Ectodermal cell (in vitro differentiated cells): ENCODE measurements at regions not wholly inside any gene's neighbourhood (a gene's known extent, or its start where the extent isn't known, plus 50 kb on each side); places are given as distances from the start of the nearest gene placed in this dataset.
"Not testable (repeated sequence)": the region's sequence is repeated elsewhere in the genome, so short reads cannot be mapped to it uniquely, and the experiment has no call there.

Experiments used
- H3K27ac ChIP-seq: 2 replicates; pipeline ENCODE4 v1.7.0; 2013; ENCODE audit warnings: mild to moderate bottlenecking, low read depth, low read length; ENCODE audit not compliant: insufficient read depth, poor library complexity, severe bottlenecking
- H3K27me3 ChIP-seq: 2 replicates; pipeline ENCODE4 v1.7.0; 2013; ENCODE audit warnings: mild to moderate bottlenecking, low read length; ENCODE audit not compliant: insufficient read depth, control insufficient read depth, poor library complexity, severe bottlenecking
- H3K36me3 ChIP-seq: one replicate; pipeline ENCODE4 v1.7.0; 2013; ENCODE audit warnings: low read length; ENCODE audit not compliant: control insufficient read depth, insufficient read depth
- H3K4me1 ChIP-seq: one replicate; pipeline ENCODE4 v1.7.0; 2013; ENCODE audit warnings: low read length; ENCODE audit not compliant: control insufficient read depth, insufficient read depth
- H3K4me3 ChIP-seq: 2 replicates; pipeline ENCODE4 v1.7.0; 2013; ENCODE audit warnings: low read depth, low read length, control low read depth; ENCODE audit not compliant: insufficient read depth
- H3K9me3 ChIP-seq: 2 replicates; pipeline ENCODE4 v1.7.0; 2013; ENCODE audit warnings: mild to moderate bottlenecking, low read length, moderate library complexity; ENCODE audit not compliant: control insufficient read depth
- WGBS, 2 experiments: methylation state at CpG; one replicate each; pipeline ENCODE4 v1.1.7; 2013; ENCODE audit warnings: missing lambda C conversion rate in 2 of 2; 5-methylcytosine and 5-hydroxymethylcytosine counted together

- H3K9me3 ChIP-seq: peaks cover 5% of the 10 kb centered on the region
- no peak overlapping the region for H3K27ac ChIP-seq
- H3K36me3 ChIP-seq: no peaks in the 10 kb centered on the region
- WGBS, 2 experiments: 74 to 80% methylated on average over 1 of the region's 1 CpG
- H3K4me3 ChIP-seq: no peak overlapping the region
- no peaks in the 10 kb centered on the region for H3K27me3 ChIP-seq
- no peaks in the 10 kb centered on the region for H3K4me1 ChIP-seq
These were observed 361.4 kb downstream of the CHL1 start for GRCh38 chr3:557972-558371.

GRCh38 chr3:567488-568185 is 371.1 kb downstream of the CHL1 start:
- H3K9me3 ChIP-seq: no peaks in the 10 kb centered on the region
- H3K27me3 ChIP-seq: no peaks in the 10 kb centered on the region
- 71 to 93% methylated on average over 2 to 3 of the region's 5 CpGs for WGBS, 2 experiments
- no peak overlapping the region for H3K27ac ChIP-seq
- no peaks in the 10 kb centered on the region for H3K36me3 ChIP-seq
- no peak overlapping the region for H3K4me3 ChIP-seq
- H3K4me1 ChIP-seq: no peaks in the 10 kb centered on the region

- not testable (repeated sequence) for H3K4me1 ChIP-seq, H3K27ac ChIP-seq
- WGBS, 2 experiments: 65 to 78% methylated on average over 1 of the region's 2 CpGs
These were observed 383.0 kb downstream of the CHL1 start for GRCh38 chr3:579529-579928.

GRCh38 chr3:589066-589465 is 392.5 kb downstream of the CHL1 start:
- not testable (repeated sequence) for H3K27me3 ChIP-seq, H3K4me1 ChIP-seq, H3K27ac ChIP-seq, H3K36me3 ChIP-seq, H3K4me3 ChIP-seq, H3K9me3 ChIP-seq

More at GRCh38 chr3:579529-579928, 383.0 kb downstream of the CHL1 start:
- H3K36me3 ChIP-seq, H3K27me3 ChIP-seq, H3K9me3 ChIP-seq, H3K4me3 ChIP-seq: not testable (repeated sequence)

GRCh38 chr3:597304-597703 is 400.7 kb downstream of the CHL1 start:
- not testable (repeated sequence) for H3K4me3 ChIP-seq, H3K27ac ChIP-seq, H3K9me3 ChIP-seq, H3K4me1 ChIP-seq, H3K27me3 ChIP-seq, H3K36me3 ChIP-seq
- 90 to 100% methylated on average over 1 of the region's 2 CpGs for WGBS, 2 experiments

GRCh38 chr3:597746-598145 is 401.2 kb downstream of the CHL1 start:
- WGBS, 2 experiments: no CpG with 5 or more reads among the region's 1 CpG
- not testable (repeated sequence) for H3K36me3 ChIP-seq, H3K4me3 ChIP-seq, H3K4me1 ChIP-seq, H3K9me3 ChIP-seq, H3K27me3 ChIP-seq, H3K27ac ChIP-seq

GRCh38 chr3:607480-607879 is 410.9 kb downstream of the CHL1 start:
- H3K9me3 ChIP-seq, H3K4me3 ChIP-seq, H3K27ac ChIP-seq, H3K4me1 ChIP-seq, H3K36me3 ChIP-seq, H3K27me3 ChIP-seq: not testable (repeated sequence)
- 78 to 88% methylated on average over 2 of the region's 4 CpGs for whole genome bisulfite sequencing, 2 experiments

- Histone ChIP-seq H3K4me1 (no peaks in the 10 kb centered on the region), H3K27me3 (no peaks in the 10 kb centered on the region), H3K4me3 (no peak overlapping the region), H3K9me3 (no peaks in the 10 kb centered on the region), H3K36me3 (no peaks in the 10 kb centered on the region), H3K27ac (no peak overlapping the region)
These were observed 425.2 kb downstream of the CHL1 start for GRCh38 chr3:621714-622113.

- Histone ChIP-seq H3K27ac (no peak overlapping the region), H3K9me3 (no peaks in the 10 kb centered on the region), H3K4me3 (no peak overlapping the region), H3K4me1 (no peaks in the 10 kb centered on the region), H3K36me3 (no peaks in the 10 kb centered on the region), H3K27me3 (no peaks in the 10 kb centered on the region)
- 83% methylated on average over 5 to 6 of the region's 7 CpGs for WGBS, 2 experiments
These were observed 425.8 kb downstream of the CHL1 start for GRCh38 chr3:622314-622713.

- Histone ChIP-seq H3K4me1 (no peaks in the 10 kb centered on the region), H3K27ac (no peak overlapping the region)
- WGBS, 2 experiments: 68 to 69% methylated on average over 4 of the region's 4 CpGs
These were observed 427.5 kb downstream of the CHL1 start for GRCh38 chr3:623914-624545.

More at GRCh38 chr3:623914-624545, 427.5 kb downstream of the CHL1 start:
- H3K4me3 ChIP-seq: no peak overlapping the region
- H3K27me3 ChIP-seq: no peaks in the 10 kb centered on the region
- no peaks in the 10 kb centered on the region for H3K36me3 ChIP-seq
- H3K9me3 ChIP-seq: no peaks in the 10 kb centered on the region
